Fibroblast of mammary gland (primary cell): ENCODE measurements at regions not wholly inside any gene's neighbourhood (a gene's known extent, or its start where the extent isn't known, plus 50 kb on each side); places are given as distances from the start of the nearest gene placed in this dataset.
"Not testable (repeated sequence)": the region's sequence is repeated elsewhere in the genome, so short reads cannot be mapped to it uniquely, and the experiment has no call there.

ENCODE experiments used
- DNase-seq: peaks from one replicate; pipeline ENCODE4 v3.0.0-alpha.2; 2010; ENCODE audit warnings: low read depth
- H3K4me3 ChIP-seq: 2 replicates; pipeline ENCODE4 v1.5.1; 2011; ENCODE audit warnings: low read depth, mild to moderate bottlenecking, low read length, moderate library complexity; ENCODE audit not compliant: control insufficient read depth
- TF ChIP-seq, protein P1 (sequence below): conservative IDR thresholded peaks from 2 replicates; pipeline ENCODE4 v1.5.1; 2011; ENCODE audit warnings: low read depth, low read length, inconsistent platforms; ENCODE audit not compliant: control insufficient read depth, insufficient read depth

DNA sequence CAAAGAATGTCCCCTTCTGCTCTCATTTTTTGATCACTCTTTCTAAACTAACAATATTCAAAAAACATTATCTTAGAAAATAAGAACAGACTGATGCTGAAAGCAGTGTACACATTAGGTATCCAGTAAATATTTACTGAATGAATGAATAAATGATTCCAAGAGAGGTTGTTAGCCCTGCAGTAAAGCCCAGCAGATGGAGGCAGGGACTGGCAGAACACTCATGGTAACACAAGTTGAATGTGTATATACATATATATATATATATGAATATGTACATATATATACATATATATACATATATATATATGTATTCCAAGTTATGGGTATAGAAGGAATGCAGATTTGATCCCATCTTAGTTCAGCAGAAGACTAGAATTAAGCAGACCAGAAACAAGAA, 546.3 kb downstream of the RAB38 start:
- no peak for DNase-seq
- TF ChIP-seq, protein P1, sequence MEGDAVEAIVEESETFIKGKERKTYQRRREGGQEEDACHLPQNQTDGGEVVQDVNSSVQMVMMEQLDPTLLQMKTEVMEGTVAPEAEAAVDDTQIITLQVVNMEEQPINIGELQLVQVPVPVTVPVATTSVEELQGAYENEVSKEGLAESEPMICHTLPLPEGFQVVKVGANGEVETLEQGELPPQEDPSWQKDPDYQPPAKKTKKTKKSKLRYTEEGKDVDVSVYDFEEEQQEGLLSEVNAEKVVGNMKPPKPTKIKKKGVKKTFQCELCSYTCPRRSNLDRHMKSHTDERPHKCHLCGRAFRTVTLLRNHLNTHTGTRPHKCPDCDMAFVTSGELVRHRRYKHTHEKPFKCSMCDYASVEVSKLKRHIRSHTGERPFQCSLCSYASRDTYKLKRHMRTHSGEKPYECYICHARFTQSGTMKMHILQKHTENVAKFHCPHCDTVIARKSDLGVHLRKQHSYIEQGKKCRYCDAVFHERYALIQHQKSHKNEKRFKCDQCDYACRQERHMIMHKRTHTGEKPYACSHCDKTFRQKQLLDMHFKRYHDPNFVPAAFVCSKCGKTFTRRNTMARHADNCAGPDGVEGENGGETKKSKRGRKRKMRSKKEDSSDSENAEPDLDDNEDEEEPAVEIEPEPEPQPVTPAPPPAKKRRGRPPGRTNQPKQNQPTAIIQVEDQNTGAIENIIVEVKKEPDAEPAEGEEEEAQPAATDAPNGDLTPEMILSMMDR: no peak
- no peak overlapping the region for H3K4me3 ChIP-seq

DNA sequence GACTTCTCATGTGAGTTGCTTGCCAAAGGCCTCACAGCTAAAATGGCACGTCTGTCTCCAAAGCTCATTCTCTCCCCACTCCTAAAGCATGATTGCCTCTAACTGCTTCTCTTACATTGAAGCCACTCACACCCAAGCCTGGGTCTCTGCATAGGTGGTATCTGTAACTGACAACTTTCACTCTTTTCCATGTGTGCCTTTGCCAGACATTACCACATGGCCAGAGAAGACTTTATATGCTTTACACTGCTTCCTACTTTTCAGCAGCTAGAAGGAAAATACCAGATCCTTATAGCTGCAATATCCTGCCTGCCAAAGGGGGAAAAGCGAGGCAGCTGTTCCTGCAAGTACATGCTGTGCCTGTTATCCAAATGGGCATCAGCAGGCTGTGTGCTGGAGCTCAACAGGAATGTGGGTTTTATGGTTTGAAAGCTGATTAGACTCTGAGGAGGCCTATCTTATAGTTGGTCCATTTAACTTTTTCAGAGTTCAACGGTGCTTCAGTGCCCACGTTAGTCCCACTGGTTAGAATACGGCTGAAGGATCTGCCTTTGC, 547.1 kb downstream of the RAB38 start:
- TF ChIP-seq, protein P1: no peak
- no peak for DNase-seq
- H3K4me3 ChIP-seq: no peak overlapping the region

DNA sequence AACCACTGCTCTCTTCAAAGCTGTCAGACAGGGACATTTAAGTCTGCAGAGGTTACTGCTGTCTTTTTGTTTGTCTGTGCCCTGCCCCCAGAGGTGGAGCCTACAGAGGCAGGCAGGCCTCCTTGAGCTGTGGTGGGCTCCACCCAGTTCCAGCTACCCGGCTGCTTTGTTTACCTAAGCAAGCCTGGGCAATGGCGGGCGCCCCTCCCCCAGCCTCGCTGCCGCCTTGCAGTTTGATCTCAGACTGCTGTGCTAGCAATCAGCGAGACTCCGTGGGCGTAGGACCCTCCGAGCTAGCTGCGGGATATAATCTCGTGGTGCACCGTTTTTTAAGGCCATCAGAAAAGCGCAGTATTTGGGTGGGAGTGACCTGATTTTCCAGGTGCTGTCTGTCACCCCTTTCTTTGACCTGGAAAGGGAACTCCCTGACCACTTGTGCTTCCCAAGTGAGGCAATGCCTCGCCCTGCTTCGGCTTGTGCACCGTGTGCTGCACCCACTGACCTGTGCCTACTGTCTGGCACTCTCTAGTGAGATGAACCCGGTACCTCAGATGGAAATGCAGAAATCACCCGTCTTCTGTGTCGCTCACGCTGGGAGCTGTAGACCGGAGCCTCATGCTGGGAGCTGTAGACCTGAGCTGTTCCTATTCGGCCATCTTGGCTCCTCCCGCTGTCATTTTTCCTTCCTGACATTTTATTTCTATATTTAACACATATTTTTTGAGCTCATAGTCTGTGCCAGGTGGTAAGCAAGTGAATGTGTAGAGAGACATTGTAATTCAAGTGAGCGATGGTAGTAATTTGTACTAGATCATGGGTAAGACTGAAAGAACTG, 551.5 kb downstream of the RAB38 start:
- H3K4me3 ChIP-seq, DNase-seq: not testable (repeated sequence)

DNA sequence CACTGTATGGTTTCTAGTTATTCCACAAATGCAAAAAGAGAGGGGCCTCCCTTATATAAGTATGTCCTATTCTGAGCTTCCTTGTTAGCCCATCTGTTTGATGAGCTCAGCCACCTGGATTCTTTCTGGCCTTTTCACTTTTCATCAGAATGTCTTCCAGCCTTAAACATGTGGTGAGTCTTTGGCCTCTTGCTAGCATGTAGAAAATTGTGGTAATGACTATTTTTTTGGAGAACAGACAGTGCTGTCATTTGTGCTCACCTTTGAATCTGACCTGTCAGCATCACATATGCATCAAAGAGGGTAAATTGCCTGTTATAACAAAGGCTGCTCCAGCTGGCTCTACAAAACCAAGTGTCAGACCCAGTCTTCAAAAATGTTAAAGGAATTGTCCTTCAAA, 558.7 kb downstream of the RAB38 start:
- TF ChIP-seq, protein P1: no peak
- no peak for DNase-seq
- H3K4me3 ChIP-seq: no peak overlapping the region

DNA sequence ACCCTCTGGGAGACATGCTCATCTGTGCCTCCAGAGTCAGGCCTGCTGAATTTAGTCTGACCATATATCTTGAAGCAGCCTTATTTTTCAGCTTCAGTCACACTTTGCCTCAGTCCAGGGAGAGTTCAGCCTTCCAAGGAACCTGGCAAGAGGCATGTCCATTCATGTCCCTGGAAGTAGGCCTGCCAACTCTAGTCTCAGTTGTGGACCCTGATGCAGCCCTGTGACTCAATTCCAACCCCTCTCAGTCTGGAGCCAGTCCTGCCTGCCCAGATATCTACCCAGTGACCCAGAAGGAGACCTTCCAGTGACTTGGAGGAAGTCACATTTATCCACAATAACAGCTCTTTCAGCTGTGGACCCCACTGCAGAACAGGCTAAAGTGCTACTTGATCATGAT, 566.6 kb downstream of the TMEM135 start:
- TF ChIP-seq, protein P1: no peak
- H3K4me3 ChIP-seq: no peak overlapping the region
- DNase-seq: no peak

DNA sequence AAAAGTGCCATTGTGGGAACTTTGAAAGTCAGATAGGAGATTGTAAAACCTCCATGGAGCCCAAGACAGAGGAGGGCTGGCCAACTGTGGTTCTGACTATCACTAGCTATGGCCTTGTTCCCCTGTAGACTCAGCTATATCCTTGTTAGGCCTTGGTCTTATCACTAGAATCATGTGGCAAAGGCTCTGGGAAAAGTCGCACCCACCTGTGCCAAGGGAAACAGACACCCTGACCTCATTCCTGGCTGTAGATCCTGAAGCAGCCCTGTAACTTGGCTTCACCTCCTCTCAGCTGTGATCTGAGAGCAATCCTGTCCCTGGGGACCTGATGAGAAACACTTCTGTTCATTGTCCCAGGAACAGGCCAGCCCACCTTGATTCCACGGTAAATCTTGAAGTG, 566.2 kb downstream of the TMEM135 start:
- no peak for DNase-seq
- no peak overlapping the region for H3K4me3 ChIP-seq
- TF ChIP-seq, protein P1: no peak

DNA sequence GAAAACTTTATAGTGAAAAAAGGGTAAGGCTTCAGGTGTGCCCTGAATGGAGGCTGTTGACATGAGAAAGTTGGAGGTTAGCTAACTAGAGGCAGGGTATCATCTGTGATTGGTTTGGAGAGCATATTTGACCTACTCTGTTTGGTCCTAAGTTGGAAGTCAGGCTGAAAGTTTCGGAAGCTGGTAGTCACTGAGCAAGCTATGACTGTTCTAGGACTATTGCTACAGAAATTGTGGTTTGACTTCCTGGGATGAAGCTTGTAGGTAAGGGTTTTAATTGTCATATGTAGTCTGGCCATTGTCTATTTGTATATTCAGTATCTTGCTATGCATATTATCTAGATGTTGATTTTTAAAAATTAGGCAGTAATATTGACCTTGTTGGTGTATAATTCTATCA, 565.0 kb downstream of the TMEM135 start:
- DNase-seq: no peak
- TF ChIP-seq, protein P1: no peak
- H3K4me3 ChIP-seq: no peak overlapping the region
